ENCODE measurements at regions not wholly inside any gene's neighbourhood (a gene's known extent, or its start where the extent isn't known, plus 50 kb on each side); places are given as distances from the start of the nearest gene placed in this dataset.

- TF ChIP-seq REST (IDR thresholded peaks at IDR 0.05; ENCODE audit: low read depth, low read length) (no peak), HSF1 (IDR thresholded peaks at IDR 0.05; ENCODE audit: low read depth, low read length) (no peak), MTA3 (IDR thresholded peaks at IDR 0.05; ENCODE audit: borderline replicate concordance, low read length) (no peak), MLLT1 (IDR thresholded peaks at IDR 0.05) (no peak), MAX (IDR thresholded peaks at IDR 0.05; ENCODE audit: low read depth, low read length) (no peak)
Measured at GRCh38 chr2:126586317-126586716, 69.6 kb upstream of the GYPC start (continued).

- no peaks in the 10 kb centered on the region for H4K20me1 ChIP-seq (ENCODE audit: control insufficient read depth, insufficient read depth)
- H3K9ac ChIP-seq (ENCODE audit: control insufficient read depth, insufficient read depth, low read length): no peak overlapping the region
- intact Hi-C loops (cut with micrococcal nuclease; ENCODE audit: unreplicated experiment) (no loop called here), in situ Hi-C loops (cut with MboI) (no loop called here)
- WGBS (ENCODE audit: insufficient coverage, insufficient replicate concordance, low lambda C conversion rate, missing lambda C conversion rate): 67% methylated on average over 2 of the region's 2 CpGs
- no peaks in the 10 kb centered on the region for H3K27me3 ChIP-seq (replicated peaks in 1 of 2; ENCODE audit: control insufficient read depth in 2 of 2, insufficient read depth in 2 of 2, low read length in 1 of 2)
- RAD21 ChIA-PET (ENCODE audit: unreplicated experiment): no interaction called here
- DNase-seq (ENCODE audit: low read depth, low spot score) (no peak), FAIRE-seq (no peak), ATAC-seq (no peak)
- no peaks in the 10 kb centered on the region for H3K36me3 ChIP-seq (ENCODE audit: control insufficient read depth in 2 of 2, insufficient read depth in 2 of 2, low read length in 1 of 2)
- no peak overlapping the region for H3K4me3 ChIP-seq
- no peak overlapping the region for H3K4me2 ChIP-seq (ENCODE audit: control insufficient read depth, insufficient read depth)
- no peak overlapping the region for H3K27ac ChIP-seq (ENCODE audit: control insufficient read depth, insufficient read depth)
- H3K79me2 ChIP-seq (ENCODE audit: control insufficient read depth, insufficient read depth, low read length): no peaks in the 10 kb centered on the region
- H3K4me1 ChIP-seq (ENCODE audit: control insufficient read depth, insufficient read depth, low read length): no peaks in the 10 kb centered on the region
- H2AFZ ChIP-seq (ENCODE audit: control insufficient read depth, low read depth, low read length): no peak overlapping the region
- CTCF ChIA-PET: interaction anchor here (0.6 to 1.3 kb wide), 2 partner anchors 37 to 179 kb away, joined by 3 read pairs; no protein-coding TSS in a partner anchor
- SMC1A ChIA-PET (ENCODE audit: uncharacterized antibody, unreplicated experiment): no interaction called here
- POLR2A ChIA-PET: no interaction called here
- no peaks in the 10 kb centered on the region; the same call in 2 of the 3 replicates for H3K9me3 ChIP-seq (replicated peaks; ENCODE audit: control insufficient read depth, insufficient read depth, low read length)
- BruUV-seq (replicated peaks): no TSS peak
- TF ChIP-seq FOXK2 (IDR thresholded peaks at IDR 0.05) (no peak), E2F4 (IDR thresholded peaks at IDR 0.05; ENCODE audit: low read depth, low read length) (no peak), GATAD2B (conservative IDR thresholded peaks at IDR 0.05; ENCODE audit: low read depth) (no peak)
Measured at GRCh38 chr2:126599062-126599461, 56.9 kb upstream of the GYPC start.

Data from GM12878 (cell line).